HG02678 (cell line): ENCODE measurements at regions not wholly inside any gene's neighbourhood (a gene's known extent, or its start where the extent isn't known, plus 50 kb on each side); places are given as distances from the start of the nearest gene placed in this dataset.
"Not testable (repeated sequence)": the region's sequence is repeated elsewhere in the genome, so short reads cannot be mapped to it uniquely, and the experiment has no call there.

Experiments used
- ATAC-seq: cut with Tn5 transposase; IDR thresholded peaks from one replicate; pipeline ENCODE4 v1.9.1; 2021; ENCODE audit warnings: mild to moderate bottlenecking, moderate library complexity; ENCODE audit not compliant: unreplicated experiment

GRCh38 chr5:34096033-34096432 is 53.0 kb upstream of the C1QTNF3 start:
- ATAC-seq, result not testable (repeated sequence)

DNA sequence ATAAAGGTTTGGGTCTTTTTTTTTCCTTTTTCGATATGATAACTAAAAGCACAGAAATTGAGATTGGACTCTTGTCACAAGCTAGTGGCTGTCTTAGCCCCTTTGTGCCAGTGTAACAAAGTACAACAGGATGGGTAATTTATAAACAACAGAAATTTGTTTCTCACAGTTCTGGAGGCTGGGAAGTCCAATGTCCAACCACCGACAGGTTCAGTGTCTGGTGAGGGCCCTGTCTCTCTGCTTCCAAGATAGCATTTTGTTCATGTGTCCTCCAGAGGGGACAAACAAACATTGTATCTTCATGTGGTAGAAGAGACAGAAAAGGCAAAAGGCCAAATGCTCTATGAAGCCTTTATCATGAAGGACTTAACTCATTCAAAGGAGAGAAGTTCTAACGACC is 56.9 kb upstream of the C1QTNF3 start:
- ATAC-seq, result not testable (repeated sequence)

GRCh38 chr5:34101567-34101966 is 58.6 kb upstream of the C1QTNF3 start:
- ATAC-seq, result not testable (repeated sequence)

- ATAC-seq, result not testable (repeated sequence)
Observed at GRCh38 chr5:34108897-34109296, 65.9 kb upstream of the C1QTNF3 start.

DNA sequence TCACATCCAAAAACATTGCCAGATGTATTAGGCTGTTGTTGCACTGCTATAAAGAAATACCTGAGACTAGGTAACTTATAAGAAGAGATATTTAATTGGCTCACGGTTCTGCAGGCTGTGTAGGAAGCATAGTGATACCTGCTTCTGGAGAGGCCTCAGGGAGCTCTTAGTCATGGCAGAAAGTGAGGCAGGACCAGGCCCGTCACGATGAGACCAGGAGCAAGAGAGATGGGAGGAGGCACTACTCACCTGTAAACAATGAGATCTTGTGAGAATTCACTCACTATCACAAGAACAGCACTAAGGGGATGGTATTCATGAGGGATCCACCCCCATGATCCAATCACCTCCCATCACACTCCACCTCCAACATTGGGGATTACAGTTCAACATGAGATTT is 81.3 kb upstream of the C1QTNF3 start:
- not testable (repeated sequence) for ATAC-seq

GRCh38 chr5:34125354-34125753 is 82.3 kb upstream of the C1QTNF3 start:
- ATAC-seq, result peak; percentile 85

DNA sequence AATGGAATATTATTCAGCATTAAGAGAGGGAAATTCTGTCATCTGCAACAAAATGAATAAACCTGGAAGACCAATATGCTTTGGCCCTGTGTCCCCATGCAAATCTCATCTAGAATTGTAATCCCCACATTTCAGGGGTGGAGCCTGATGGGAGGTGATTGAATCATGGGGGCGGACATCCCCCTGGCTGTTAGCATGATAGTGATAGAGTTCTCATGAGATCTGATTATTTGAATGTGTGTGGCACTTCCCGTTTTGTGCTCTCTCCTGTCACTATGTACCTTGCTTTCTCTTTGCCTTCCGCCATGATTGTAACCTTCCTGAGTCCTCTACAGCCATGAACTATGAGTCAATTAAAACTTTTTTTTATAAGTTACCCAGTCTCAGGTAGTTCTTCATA is 83.7 kb upstream of the C1QTNF3 start:
- not testable (repeated sequence) for ATAC-seq

DNA sequence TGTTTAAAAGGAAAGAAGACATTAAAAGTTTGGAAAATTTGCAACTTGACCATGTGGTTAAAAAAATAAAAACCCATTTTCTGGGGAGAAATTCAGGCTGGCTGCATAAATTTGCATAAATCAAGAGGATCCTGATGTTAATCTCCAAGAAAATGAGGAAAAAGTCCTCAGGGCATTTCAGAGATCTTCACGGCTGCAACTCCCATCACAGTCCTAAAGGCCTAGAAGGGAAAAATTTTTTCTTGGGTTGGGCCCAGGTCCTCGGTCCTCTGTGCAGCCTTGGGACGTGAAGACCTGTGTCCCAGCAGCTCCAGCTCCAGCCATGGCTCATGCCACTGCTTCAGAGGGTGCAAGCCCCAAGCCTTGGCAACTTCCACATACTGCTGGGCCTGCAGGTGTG is 84.8 kb upstream of the C1QTNF3 start:
- ATAC-seq, result not testable (repeated sequence)

- ATAC-seq, result not testable (repeated sequence)
Observed at GRCh38 chr5:34128890-34129289, 85.9 kb upstream of the C1QTNF3 start.

- not testable (repeated sequence) for ATAC-seq
Observed at GRCh38 chr5:34154988-34155387, 112.0 kb upstream of the C1QTNF3 start.

DNA sequence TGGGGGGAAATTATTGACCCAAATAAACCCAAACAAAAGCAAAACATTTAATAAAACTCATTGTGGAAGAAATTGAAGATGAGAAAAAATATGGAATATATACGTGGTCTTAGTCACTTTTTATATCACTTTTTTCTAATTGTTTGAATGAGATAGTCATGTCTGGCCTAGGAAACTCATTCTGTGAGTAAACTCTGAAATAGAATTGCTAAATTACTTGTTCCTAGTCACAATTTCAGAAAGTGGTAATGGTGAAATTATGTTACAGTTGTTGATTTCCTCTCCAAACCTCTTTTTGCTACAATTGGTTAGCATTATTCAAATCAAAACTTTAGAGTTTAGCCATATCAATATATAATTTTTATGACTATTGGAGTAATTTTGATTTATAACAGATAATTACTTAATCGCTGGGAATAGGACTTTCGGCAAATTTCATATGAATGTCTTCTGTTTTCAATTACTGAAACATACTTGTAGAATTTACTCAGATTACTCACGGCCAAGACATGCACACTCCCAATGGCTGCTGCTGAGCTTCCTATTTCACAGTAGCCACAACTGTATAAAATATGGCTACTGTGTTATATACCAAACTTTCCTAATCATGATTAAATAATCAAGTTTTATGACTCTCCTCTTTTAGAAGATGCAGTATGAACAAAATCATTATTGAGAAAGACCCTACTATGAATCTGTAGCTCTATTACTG is 113.8 kb upstream of the C1QTNF3 start:
- ATAC-seq, result not testable (repeated sequence)

- ATAC-seq, result not testable (repeated sequence)
Observed at GRCh38 chr5:34160904-34161303, 117.9 kb upstream of the C1QTNF3 start.

- not testable (repeated sequence) for ATAC-seq
Observed at GRCh38 chr5:34171398-34171797, 128.4 kb upstream of the C1QTNF3 start.

DNA sequence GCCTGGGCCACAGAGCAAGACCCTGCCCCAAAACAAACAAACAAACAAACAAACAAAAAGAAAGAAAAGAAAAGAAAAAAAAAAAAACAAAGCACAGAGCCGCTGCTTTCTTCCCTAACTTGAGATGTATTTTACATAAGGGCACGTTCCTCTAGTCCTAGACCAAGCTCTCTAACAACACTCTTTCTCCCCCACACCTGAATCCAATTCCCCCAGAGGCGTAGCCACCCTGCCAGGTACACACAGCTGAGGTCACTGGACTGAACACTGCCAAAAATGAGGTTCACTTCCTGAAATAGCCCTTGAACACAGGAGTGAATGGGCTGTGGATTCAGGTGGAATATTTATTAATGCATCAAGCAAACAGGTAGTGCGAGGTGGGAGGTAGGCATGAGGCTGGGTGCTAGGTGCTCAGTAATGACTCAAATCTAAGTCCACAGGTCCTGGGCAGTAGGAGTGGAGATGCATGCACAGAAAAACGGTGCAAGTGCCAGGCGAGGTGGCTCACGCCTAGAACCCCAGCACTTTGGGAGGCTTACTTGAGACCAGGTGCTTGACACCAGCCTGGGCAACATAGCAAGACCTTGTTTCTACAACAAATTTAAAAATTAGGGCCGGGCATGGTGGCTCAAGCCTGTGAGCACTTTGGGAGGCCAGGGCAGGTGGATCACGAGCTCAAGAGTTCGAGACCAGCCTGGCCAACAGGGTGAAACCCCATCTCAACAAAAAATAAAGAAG is 136.6 kb upstream of the C1QTNF3 start:
- ATAC-seq, result not testable (repeated sequence)

DNA sequence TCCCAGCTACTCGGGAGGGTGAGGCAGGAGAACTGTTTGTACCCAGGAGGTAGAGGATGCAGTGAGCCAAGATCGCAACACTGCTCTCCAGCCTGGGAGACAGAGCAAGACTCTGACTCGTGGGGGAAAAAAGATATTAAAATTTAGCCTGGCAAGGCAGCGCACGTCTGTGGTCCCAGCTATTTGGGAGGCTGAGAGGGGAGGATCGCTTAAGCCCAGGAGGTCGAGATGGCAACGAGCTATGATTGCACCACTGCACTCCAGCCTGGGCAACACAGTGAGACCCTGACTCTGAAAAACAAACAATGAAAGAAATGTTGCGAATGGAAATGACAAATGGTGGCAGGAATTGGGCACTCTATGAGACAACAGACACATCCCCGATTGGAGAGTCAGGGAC is 137.2 kb upstream of the C1QTNF3 start:
- not testable (repeated sequence) for ATAC-seq

GRCh38 chr5:34180940-34181614 is 138.1 kb upstream of the C1QTNF3 start:
- not testable (repeated sequence) for ATAC-seq

DNA sequence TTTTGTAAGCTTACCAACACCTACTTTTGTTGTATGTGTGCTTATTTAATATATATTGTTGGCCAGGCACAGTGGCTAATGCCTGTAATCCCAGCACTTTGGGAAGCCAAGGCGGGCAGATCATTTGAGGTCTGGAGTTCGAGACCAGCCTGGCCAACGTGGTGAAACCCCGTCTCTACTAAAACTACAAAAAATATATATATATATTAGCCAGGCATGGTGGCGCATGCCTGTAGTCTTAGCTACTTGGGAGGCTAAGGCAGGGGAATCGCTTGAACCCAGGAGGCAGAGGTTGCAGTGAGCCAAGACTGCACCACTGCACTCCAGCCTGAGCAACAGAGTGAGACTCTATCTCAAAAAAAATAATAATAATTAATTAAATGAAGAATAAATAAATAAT is 142.0 kb upstream of the C1QTNF3 start:
- not testable (repeated sequence) for ATAC-seq

DNA sequence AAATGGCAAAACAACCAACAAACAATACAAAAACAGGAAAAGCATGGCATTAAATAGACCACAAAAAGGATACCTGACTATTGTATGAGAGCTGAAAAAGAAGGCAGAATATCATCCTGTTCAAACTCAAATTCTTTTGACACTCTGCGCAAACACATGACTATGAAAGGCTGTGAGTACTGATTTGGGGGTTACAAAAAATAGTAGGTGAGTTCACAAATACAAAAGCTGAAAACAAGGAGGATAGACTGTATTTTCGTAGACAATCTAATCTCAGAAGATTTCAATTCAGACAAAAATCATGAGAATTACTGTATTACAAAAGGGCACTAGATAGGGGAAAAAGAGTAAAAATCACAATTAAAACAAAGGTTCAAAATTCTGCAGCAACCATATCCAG is 142.6 kb upstream of the C1QTNF3 start:
- ATAC-seq, result not testable (repeated sequence)

DNA sequence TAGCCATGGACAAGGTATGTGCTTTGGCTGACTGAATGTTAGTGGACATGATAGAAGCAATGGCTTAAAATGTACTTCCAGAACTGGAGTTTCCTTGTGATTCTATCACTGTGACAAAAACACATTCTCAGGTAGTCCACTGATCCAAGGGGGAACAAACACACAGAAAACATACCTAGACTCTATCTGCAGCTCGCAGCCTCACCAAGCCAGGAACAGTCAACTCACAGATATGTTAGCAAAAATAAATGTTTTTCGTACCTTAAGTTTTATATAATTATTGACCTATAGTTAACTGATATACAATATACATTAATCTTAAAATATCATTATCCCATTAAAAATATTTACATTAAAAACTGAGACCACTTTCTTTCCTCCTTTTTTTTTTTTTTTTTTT is 143.1 kb upstream of the C1QTNF3 start:
- not testable (repeated sequence) for ATAC-seq

GRCh38 chr5:34186865-34187264 is 143.9 kb upstream of the C1QTNF3 start:
- not testable (repeated sequence) for ATAC-seq

DNA sequence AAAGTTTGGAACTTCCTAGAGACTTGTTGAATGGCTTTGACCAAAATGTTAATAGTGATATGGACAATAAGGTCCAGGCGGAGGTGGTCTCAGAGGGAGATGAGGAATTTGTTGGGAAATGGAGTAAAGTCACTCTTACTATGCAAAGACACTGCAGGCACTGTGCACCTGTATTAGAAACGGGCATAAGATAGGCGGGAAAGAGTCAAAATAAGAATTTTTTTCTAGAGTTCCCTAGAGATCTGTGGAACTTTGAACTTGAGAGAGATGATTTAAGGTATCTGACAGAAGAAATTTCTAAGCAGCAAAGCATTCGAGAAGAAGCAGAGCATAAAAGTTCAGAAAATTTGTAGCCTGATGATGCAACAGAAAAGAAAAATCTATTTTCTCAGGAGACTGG is 144.4 kb upstream of the C1QTNF3 start:
- not testable (repeated sequence) for ATAC-seq
